Stimulated activated CD4-positive, alpha-beta T cell treated with anti-CD3 and anti-CD28 coated beads, Interleukin-12 subunit alpha, Interleukin-12 subunit beta, amount 100 ng/mL, for 48 hours (primary cell): ENCODE measurements at regions not wholly inside any gene's neighbourhood (a gene's known extent, or its start where the extent isn't known, plus 50 kb on each side); places are given as distances from the start of the nearest gene placed in this dataset.

Experiments used
- DNase-seq, 3 donors: peaks; one replicate each; pipeline ENCODE4 v3.0.0-alpha.2; 2020; ENCODE audit warnings: low read depth in 2 of 3, low spot score in 1 of 3

DNA sequence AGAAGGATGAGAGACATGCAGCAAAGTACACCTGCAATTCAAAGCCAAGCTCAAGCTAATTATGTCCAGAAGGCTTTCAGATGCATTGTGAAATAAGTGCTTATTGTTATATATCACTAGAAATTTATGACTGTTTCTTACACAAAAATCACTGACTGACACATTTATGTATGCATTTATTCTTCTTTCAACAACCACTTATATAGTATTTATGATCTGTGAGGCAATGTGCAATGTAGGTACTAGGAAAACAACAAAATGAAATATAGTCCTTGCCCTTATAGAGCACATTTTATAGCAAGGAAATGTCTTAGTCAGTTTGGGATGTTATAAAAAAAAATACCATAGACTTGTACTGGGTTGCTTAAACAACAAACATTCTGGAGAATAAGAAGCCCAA is 167.6 kb downstream of the YIPF5 start:
- DNase-seq, result no peak

DNA sequence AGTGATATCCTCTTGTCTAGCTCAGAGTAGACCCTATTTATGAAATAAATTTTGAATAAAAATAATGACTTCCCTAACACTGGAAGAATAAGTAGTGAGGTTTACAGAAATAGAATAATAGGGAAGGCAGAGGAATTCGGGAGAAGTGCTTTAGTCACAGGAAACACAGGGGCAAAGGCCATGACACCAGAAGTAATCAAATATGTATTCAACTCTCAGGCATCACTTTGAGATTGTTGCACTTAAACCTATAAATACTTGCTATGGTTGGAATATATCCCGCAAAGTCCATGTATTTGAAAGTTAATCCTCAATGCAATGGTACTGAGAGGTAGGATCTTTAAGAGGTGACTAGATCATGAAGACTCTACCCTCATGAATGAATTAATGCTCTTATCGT is 166.8 kb downstream of the YIPF5 start:
- DNase-seq, result no peak

DNA sequence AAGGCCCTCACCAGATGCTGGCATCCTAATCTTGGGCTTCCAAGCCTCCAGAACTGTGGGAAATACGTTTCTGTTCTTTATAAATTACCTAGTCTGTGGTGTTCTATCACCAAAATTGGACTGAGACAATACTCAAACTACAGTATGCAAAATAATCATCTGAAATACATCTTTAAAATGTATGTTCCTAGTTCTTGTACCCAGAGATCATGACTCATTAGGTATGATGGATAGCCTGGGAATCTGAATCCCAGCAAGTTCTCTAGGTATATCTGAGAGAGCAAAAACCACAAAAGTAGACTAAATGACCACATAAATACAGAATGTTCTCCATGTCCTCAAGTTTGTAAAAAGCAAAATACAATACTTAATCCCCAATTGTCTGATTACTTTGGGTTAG is 166.3 kb downstream of the YIPF5 start:
- DNase-seq, result no peak

DNA sequence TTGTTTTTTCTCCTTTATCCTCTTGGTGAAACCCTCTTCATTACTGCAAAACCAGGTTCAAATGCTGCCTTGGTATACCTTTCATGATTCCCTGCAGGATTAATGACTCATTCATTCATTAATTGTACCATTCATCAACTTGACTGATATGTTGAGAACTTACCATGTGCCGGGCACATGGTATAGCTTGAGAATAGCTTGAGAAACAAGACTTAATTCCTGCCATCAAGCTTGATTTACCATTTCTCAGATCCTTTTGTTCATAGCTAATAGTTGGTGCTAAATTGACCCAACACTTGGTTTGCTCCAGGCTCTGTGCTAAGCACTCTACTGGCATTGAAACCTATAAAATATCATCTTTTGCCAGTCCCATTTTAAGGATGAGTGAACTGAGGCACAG is 165.7 kb downstream of the YIPF5 start:
- DNase-seq, result no peak

DNA sequence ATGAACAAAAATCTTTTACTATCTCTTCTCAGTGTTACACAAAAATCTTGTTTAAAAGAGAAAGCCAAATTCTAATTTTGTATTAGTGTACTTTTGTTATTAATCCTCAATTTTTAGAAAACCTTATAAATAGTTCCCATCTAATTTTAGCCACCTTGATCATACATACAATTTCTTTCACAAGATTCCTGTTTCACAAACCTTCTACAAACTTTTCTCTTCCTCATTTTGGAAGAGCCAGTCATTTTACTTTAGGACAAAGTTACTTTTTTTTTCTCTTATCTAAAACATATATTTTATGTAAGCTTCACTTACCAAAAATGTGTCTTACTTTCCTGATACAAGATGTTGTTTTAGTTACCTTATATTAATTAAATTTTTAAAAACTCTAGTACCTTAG is 161.3 kb downstream of the YIPF5 start:
- no peak for DNase-seq

DNA sequence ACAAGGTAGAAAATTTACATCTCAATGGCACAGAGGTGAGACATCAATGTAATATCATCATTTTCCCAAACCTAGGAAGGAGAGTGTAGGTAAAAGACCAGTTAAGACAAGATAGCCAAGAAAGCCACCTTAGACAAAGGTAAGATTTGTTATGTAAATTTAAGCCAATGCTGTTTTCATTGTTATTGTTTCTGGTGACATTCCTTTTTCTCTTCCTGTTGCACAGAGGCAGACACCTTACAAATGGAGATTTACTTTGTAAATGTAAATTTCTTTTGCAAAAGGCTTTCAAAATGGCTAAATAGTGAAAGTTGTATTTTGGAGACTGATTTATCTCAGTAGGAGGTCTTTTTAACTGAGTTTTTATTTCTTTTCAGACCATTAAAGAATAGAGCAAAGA is 159.1 kb downstream of the YIPF5 start:
- no peak for DNase-seq

DNA sequence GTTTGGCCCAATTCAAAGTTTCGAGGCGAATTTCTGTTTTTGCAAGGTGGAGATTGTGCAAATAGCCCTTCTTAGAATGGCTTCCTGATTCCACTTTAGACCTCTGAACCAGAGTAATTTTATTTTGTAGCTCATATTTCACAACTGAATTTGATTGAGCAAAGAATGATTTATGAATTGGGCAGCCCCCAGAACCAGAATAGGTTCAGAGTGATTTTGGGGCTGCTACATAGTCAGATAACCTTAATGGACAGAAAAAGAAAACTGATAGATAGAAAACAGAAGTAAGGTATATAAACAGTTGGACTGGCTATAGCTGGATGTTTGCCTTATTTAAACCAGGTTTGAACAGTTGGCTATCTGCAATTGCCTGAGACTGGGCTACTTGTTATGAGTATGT is 156.6 kb downstream of the YIPF5 start:
- DNase-seq, result no peak

DNA sequence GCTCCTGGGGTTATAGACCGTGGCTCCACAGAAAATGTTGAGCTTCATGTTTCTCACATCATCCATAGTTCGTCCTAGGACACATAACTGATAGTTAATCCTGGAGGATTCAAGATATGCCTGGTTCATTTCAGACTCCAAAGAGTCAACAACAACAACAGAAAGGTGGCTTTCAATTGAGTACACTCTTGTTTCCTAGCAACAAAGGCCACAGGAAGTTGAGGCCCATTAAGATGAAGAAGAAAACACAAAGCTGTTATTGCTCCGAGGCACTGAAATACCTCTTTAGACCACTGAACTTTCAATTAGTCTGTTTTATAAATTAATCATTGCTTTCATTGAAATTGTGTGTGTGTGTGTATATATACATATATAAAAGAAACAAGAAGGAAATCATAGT is 154.5 kb downstream of the YIPF5 start:
- no peak for DNase-seq

DNA sequence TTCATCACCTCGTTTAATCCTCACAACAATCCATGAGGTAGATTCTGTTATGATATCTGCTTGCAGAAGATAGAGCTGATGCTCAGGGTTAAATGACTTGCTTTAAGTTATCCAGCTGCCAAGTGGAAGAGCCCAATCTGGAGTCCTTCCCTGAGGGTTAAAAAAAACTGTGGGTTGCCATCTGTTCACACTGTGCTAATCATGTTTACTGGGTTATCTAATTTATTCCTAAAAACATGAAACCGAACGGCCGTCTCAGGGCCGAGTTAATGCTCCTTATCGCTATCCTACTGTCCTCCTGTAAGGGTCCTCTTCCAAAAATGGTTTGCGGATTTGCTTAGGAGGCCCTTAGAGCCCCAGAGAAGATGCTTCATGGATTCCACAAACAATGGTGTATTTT is 153.3 kb downstream of the YIPF5 start:
- DNase-seq, result no peak

DNA sequence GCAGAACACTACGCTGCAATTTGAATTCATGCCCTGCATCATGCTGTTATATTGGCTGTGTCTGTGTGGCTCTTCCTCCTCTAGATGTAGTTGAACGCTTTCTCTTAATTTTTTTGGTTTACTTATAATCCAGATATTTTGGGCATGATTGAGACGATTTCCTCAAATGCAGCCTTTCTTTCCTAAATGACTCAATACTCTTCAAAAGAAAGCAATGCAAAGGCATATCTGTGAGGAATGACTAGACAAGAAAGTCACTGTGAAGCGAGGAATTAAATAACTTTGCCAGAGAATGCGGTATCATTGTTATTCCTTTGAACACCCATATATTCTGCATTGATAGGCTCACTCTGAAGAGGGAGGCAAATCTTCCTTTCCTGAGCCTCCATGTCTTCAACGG is 152.8 kb downstream of the YIPF5 start:
- no peak for DNase-seq

DNA sequence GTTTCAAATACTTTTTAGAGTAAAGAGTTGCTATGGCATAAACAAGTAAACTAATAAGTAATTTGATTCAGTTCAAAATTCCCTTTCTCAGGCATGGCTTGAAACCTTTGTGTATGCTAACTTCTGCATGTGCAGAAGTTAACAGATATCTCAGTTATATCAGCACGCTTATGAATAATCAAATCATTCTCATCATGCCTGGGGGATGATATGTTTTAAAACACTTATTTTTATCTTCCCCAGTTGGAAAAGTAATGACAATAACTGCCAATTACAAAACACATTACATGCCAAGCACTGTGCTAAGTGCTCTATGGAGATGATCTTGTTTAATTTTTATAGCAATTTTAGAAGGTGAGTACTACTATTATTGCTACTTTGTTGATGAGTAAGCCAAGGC is 146.4 kb downstream of the YIPF5 start:
- DNase-seq, result no peak

DNA sequence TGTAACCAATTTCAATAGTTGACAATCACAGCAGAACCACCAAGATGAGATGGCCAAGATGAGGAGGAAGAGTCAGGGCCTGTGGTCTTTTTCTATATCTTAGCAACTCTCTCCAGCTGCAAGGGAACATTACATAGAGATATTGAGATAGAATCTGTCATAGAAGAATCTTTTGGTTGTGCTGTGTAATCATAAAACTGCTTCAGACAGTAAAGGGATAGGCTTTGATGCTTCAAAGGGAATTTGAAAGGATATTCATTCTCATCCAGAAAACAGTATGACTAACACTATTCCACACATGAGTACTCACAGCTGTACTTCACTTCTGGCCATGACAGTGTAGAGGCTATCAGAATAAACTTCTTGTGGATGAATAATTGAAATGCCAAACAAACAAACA is 145.9 kb downstream of the YIPF5 start:
- DNase-seq, result no peak

DNA sequence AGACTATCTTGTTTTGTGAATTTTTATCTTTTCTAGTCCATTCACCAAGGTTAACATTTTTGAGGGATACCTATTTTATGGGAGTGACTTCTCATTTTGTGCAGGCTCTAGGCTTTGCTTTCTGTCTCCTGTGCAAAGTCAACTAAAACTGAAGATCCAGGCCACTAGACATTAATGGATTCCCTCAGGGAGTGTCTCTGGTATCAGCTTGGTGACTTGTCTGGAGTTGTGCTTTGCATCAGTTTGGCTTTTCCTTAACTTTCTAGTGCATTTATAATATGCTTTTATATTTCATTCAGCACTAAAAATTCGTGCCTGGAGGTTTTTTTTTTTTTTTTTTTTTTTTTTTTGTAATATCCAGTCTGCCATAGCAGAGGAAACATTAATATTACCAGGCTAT is 144.2 kb downstream of the YIPF5 start:
- DNase-seq, result no peak

DNA sequence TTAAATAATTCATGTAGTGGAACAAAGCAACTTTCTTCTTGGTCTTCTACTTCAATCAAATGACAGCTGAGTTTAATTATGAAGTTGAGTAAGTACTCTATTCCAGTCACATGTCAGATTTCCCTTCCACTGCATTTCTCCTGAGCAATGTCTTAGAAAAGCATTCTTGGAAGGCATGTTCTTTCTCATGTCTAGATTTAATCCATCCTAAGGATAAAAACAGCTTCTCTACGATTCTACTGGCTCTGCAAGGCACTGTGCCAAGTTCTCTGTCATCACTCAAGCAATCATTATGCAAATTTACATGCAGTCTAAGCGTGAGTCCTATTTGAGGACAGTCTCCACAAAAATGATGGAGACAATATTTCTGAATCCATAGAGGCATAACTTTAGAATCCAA is 142.4 kb downstream of the YIPF5 start:
- no peak for DNase-seq

DNA sequence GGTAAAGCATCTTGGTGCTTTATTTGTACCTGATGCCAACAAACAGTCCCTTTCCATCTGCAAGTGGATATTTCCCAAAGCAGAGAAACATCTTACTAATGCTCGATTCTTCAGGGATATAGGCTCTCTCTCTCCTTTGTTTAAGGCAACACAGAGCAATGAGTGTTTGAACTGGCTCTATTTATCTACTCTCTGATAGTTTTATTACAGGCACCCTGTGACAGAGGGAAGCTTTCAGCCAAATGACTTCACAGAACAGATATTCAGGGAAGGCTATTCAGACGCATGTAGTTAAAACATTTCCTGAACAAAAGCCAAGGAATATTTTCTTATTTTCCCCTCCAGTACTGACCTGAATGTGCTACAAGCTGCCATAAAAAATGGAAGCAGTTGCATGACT is 141.8 kb downstream of the YIPF5 start:
- no peak for DNase-seq

DNA sequence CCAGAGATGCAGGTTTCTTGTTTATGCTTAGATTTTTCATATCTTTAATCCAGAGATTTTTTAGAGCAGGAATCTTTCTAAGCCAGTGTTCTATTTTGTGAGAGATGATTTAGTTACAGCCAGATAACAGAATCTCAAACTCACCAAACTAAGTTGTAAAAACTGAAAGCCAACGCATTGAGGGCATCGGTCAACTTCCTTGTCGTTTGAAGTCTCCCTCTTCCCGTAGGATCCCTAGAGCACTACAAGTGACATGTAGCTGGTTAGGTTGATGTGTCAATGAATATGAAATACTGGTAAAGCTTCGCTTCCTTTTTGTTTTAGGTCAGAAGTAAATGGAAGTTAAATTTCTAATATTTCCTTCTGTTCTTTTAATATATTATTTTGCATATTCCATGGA is 139.6 kb downstream of the YIPF5 start:
- DNase-seq, result no peak

DNA sequence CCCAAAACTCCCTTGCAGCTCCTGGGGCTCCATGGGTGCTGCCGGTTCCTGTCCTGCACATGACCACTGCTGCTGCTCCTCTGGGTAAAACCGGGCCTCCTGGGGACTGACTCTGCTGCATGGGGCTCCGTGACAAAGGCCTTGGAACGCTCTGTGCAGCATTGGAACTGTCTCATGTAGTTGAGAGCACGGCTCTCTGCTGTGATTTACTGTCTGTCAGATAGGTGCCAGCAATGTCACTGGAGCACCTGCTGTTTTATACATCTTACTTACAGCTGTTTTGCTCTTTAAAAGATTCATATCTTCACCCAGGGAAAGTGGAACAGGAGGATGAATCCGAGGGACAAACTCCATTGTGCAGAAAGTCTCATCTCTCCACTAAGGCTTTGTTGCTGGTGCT is 138.1 kb downstream of the YIPF5 start:
- DNase-seq, result no peak

DNA sequence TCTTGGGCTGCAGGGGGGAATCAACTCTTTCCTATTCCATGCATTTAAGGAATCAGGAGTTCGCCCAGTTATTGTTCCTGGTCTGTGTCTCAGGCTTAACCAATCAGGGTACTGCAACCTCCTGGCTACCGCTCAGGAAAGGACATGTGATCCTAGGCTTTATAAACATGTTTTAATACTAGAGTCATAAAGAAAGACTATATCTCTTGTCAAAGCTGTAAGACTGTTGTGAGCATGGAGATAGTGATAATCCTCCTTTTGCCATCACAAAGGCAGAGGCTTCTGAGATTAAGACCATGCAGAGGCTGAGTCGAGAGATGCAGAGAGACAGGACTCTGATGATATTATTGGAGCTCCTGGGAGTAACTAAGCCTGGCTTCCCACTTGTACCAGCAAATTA is 137.0 kb downstream of the YIPF5 start:
- DNase-seq, result no peak

DNA sequence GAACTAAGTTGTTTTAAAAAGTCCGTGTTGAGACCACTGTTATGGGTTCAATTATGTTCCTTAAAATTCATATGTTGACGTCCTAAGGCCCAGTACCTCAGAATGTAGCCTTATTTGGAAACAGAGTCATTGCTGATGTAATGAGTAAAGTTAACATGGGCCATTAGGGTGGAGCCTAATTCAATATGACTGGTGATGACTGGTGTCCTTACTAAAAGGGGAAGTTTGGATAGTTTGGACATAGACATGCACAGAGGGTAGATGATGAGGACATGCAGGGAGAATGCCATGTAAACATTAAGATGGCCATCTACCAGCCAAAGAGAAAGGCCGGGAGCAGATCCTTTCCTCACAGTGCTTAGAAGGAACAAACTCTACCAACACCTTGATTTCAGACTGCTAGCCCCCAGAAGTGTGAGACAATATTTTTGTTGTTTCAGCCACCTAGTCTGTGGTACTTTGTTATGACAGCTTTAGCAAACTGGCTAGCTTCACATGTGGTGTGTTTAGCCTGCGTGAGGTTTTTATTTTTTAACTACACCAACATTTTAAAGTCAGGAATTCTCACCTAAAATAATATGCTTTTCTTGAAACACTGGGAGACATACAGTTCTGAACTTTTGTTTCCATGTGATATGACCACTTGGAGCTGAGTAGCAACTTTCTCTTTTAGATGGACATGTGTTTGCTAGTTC is 135.3 kb downstream of the YIPF5 start:
- no peak for DNase-seq

DNA sequence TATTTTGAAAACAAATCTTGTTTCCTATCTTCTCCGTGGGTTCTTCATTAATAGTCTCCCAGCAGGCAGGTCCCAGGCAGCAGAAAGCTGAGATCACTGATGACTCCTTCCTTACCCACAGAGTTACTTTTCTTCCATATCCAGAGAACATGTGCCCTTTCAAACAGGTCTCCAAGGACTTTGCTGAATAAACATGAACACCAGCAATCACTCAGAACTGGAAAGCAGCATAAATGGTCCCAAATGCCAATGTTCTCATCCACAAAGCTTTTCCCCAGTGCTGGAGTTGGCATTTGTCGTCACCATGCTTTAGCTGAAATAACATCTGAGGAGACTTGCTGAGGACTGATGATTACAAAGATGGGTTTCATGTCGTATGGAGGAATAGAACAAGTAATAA is 134.0 kb downstream of the YIPF5 start:
- no peak for DNase-seq

DNA sequence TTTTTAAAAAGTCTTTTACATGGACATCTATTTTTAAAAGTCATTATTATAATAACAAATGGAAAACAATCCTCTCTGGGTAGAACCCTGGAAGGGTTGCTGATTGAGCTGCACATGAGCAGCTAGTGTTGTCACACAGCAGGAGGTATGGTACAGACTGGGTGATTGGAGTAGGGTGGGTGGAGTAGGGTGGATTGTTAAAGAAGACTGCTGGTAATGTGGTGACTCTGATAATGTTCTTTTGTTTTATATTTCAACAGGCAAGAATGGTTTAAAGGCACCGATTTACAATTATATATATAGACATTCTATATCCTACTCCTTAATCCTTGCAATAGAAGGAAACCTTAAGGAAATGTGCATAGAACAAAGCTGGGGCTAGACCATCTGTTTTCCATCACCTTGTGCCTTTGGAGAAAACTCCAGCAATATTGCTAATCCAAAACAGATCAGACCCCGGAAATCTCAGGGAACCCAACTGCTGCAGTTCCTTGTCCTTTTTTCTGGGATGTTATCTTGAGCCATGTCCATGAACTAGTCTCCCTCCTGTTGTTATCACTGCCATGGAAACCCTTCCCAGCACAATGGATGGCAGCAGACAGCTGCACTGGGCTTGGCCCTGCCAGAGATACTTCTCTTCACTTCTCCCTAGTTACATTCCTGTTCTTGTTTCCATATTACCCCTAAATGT is 129.7 kb downstream of the YIPF5 start:
- no peak for DNase-seq

DNA sequence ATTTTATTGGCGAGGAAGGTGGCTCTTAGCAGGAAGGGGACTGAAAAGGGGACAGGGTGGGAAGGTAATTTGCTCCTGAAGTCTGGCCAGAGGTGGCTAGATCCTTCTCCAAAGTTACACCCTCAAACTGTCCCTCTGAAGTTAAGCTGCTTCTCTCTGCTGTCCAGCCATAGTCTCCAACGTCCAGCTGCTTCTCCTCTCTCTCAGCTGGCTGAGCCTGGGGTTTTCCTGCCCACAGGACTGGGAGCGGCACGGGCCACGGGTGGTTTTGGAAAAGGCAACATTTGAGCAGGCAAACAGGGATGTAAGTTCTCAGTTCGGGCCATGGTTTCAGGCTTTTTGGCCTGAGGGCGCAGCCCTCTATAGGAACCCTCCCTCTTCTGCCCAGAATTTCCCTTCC is 128.3 kb downstream of the YIPF5 start:
- no peak for DNase-seq

DNA sequence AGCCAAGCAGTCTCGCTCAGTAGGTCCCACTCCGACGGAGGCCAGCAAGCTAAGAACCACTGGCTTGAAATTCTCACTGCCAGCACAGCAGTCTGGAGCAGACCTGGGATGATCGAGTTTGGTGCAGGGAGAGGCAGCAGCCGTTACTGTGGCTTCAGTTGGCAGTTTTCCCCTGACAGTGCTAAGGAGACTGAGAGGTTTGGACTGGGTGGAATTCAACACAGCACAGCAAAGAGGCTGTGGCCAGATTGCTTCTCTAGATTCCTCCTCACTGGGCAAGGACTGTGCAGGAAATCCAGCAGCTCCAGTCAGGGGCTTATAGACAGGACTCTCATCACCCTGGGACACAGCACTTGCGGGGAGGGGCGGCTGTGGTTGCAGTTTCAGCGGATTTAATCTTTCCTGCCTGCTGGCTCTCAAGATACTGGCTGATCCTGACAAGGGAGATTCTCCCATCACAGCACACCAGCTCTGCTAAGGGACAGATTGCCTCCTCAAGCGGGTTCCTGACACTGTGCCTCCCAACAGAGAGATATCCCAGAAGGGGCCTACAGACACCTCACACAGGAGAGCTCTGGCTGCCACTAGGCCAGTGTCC is 122.1 kb downstream of the YIPF5 start:
- no peak for DNase-seq
